Tibial artery (tissue), 4 donors: ENCODE measurements at regions not wholly inside any gene's neighbourhood (a gene's known extent, or its start where the extent isn't known, plus 50 kb on each side); places are given as distances from the start of the nearest gene placed in this dataset.

Experiments
- DNase-seq, 2 donors: peaks; one replicate each; pipeline ENCODE4 v3.0.0-alpha.2; 2019
- H3K27ac ChIP-seq, 2 donors: fragments of 200-600 bp; sonication (generic) in 1 of 2; 1 replicate in 1 of 2; 2 replicates in 1 of 2; pipeline ENCODE4 v1.5.1; 2018 to 2019; ENCODE audit warnings: mild to moderate bottlenecking in 1 of 2
- H3K27me3 ChIP-seq, 2 donors: fragments of 200-600 bp; sonication (generic) in 1 of 2; one replicate each; pipeline versions ENCODE4 v1.5.1 to v1.6.0; 2016 to 2019
- H3K36me3 ChIP-seq, 3 donors: fragments of 200-600 bp; sonication (generic) in 2 of 3; one replicate each; pipeline ENCODE4 v1.5.1; 2016 to 2019; ENCODE audit warnings: mild to moderate bottlenecking in 2 of 3
- H3K4me1 ChIP-seq, 4 donors: fragments of 200-600 bp; sonication (generic) in 2 of 4; 1 replicate in 3 of 4; 2 replicates in 1 of 4; pipeline ENCODE4 v1.5.1; 2016 to 2019
- H3K4me3 ChIP-seq, 2 donors: fragments of 200-600 bp; sonication (generic) in 1 of 2; 1 replicate in 1 of 2; 2 replicates in 1 of 2; pipeline ENCODE4 v1.5.1; 2018 to 2019; ENCODE audit warnings: mild to moderate bottlenecking in 2 of 2
- H3K9me3 ChIP-seq, 3 donors: fragments of 200-600 bp; sonication (generic) in 1 of 3; one replicate each; pipeline ENCODE4 v1.5.1; 2016 to 2019
- intact Hi-C: fragments of 100-400 bp; cut with DNase I; formaldehyde crosslinking; loops from one replicate; pipeline ENCODE4 v1.15.0; 2023; ENCODE audit warnings: low total_unique reads
- TF ChIP-seq, protein P1 (sequence below), 2 experiments: fragments of 200-600 bp in 1 of 2; fragments of 450-650 bp in 1 of 2; IDR thresholded peaks; one replicate each; pipeline ENCODE4 v1.5.1; 2017 to 2019; ENCODE audit warnings: antibody characterized with exemption in 2 of 2, mild to moderate bottlenecking in 1 of 2, moderate library complexity in 1 of 2

DNA sequence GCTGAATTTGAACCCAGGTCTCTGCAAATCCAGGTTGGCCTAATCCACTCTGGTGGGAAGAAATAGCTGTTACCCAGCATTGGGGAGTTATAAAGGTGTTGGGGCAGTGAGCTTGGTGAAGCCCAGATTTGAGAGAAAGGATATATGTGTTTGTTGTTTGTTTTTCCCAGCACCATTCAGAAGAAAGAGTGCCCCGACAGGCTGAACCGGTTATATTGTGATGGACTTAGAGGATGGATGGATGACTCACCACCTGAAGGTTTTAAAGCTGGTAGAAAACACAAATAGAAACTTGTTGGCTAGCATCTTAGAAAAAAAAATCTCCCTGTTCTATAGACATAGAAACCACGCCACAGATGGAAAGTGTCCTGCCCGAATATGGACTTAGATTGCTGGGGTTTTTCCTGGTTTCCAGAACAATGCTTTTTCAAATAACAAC lies 404.6 kb downstream of the MED13L start:
- Histone ChIP-seq H3K4me3 (no peak overlapping the region), H3K4me1 (no peaks in the 10 kb centered on the region), H3K27me3 (peaks cover 0 to 20% of the 10 kb centered on the region in 2 donors), H3K9me3 (peaks cover 0 to 3% (median 0%) of the 10 kb centered on the region in 3 donors), H3K27ac (no peak overlapping the region), H3K36me3 (no peaks in the 10 kb centered on the region)
- TF ChIP-seq, protein P1, sequence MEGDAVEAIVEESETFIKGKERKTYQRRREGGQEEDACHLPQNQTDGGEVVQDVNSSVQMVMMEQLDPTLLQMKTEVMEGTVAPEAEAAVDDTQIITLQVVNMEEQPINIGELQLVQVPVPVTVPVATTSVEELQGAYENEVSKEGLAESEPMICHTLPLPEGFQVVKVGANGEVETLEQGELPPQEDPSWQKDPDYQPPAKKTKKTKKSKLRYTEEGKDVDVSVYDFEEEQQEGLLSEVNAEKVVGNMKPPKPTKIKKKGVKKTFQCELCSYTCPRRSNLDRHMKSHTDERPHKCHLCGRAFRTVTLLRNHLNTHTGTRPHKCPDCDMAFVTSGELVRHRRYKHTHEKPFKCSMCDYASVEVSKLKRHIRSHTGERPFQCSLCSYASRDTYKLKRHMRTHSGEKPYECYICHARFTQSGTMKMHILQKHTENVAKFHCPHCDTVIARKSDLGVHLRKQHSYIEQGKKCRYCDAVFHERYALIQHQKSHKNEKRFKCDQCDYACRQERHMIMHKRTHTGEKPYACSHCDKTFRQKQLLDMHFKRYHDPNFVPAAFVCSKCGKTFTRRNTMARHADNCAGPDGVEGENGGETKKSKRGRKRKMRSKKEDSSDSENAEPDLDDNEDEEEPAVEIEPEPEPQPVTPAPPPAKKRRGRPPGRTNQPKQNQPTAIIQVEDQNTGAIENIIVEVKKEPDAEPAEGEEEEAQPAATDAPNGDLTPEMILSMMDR (IDR thresholded peaks at IDR 0.05), result no peak
- intact Hi-C loops, result no loop called here
- DNase-seq, result no peak

DNA sequence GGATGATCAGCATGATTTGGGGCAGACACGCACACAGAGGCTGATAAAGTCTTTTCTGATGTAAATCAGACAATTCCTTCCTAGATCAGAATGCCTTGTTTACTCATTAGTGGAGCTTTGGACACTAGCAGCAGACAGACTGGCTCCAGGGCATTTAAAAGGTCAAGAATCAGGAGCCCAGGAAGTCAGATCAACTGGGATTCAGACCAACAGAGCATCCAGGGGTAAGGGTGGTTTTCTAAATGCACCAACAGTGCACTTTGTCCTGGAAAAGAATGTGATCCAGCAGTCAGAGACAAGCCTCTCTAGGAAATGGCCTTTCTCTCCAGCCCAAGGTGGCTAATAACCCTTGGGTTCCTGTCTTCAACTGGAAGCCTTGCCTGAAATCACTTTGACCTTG lies 405.3 kb downstream of the MED13L start:
- H3K27ac ChIP-seq, result no peak overlapping the region
- H3K4me3 ChIP-seq, result no peak overlapping the region
- H3K36me3 ChIP-seq, result no peaks in the 10 kb centered on the region
- intact Hi-C loops, result no loop called here
- DNase-seq, result no peak
- H3K9me3 ChIP-seq, result peaks cover 0 to 3% (median 0%) of the 10 kb centered on the region in 3 donors
- no peaks in the 10 kb centered on the region for H3K4me1 ChIP-seq
- peaks cover 0 to 20% of the 10 kb centered on the region in 2 donors for H3K27me3 ChIP-seq
- TF ChIP-seq, protein P1 (IDR thresholded peaks at IDR 0.05), result no peak

DNA sequence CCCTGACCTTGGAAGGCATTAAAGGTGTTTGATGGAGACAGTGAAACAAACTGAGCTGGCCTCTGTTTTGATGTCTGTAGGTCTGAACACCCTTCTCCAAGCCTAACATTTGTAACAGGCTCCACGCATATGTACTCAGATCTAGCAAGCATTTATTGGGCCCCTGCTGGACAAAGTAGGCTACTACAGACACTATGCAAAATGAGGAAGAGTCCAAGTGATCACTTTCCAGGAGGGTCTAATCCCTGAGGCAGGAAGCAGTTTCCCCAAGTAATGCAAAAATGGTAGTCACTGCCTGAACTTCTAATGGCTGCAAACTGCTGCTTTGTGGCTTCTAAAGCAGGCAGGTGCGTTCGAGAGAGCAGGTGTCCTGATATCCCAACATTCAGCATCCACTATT lies 405.8 kb downstream of the MED13L start:
- TF ChIP-seq, protein P1 (IDR thresholded peaks at IDR 0.05), result peak in 1 of 2 experiments; percentile 15
- DNase-seq, result no peak
- no peak overlapping the region for H3K4me3 ChIP-seq
- no peak overlapping the region for H3K27ac ChIP-seq
- H3K4me1 ChIP-seq, result no peaks in the 10 kb centered on the region
- H3K36me3 ChIP-seq, result no peaks in the 10 kb centered on the region
- intact Hi-C loops, result no loop called here
- H3K9me3 ChIP-seq, result peaks cover 0 to under 1% (median 0%) of the 10 kb centered on the region in 3 donors
- peaks cover 0 to 20% of the 10 kb centered on the region in 2 donors for H3K27me3 ChIP-seq

DNA sequence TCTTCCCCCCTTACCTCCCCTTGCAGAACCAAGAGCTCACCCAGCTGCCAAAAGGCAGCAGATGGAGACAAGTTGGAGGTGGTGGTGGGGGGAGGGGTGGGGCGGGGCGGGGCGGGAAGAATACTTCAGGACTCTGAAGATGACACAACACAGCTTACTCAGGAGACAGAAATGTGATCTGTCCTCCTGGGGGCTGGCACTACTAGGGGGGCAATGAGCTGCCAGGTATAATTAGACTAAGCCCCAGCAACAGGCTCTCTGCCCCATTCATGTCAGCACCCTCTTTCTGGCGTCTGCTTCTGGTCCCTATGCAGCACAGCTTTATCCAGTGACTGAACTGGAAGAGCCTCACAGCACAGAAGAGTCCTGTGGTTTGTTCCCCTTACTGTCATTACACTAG lies 407.0 kb downstream of the MED13L start:
- H3K27me3 ChIP-seq, result peaks cover 0 to 20% of the 10 kb centered on the region in 2 donors
- intact Hi-C loops, result no loop called here
- H3K9me3 ChIP-seq, result no peaks in the 10 kb centered on the region
- no peak overlapping the region for H3K27ac ChIP-seq
- no peak overlapping the region for H3K4me3 ChIP-seq
- H3K4me1 ChIP-seq, result no peaks in the 10 kb centered on the region
- DNase-seq, result no peak
- TF ChIP-seq, protein P1 (IDR thresholded peaks at IDR 0.05), result no peak
- no peaks in the 10 kb centered on the region for H3K36me3 ChIP-seq

DNA sequence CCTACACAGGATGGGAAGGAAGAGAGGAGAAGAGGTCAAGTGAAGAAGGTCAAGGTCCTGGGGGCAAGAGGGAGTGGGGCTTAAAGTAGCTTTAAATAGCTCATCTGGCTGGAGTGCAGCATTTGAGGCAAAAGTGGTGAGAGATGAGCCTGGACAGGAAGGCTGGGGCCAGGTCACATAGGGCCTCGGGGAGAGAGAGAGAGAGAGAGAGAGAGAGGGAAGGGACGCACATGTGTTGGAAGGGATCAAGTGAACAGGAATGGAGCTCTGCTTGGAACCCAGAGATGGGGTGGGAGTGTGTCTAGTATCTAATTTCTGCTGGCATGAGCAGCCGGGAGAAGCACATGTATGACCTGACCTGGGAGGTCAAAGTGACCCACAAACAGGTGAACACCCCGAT lies 407.5 kb downstream of the MED13L start:
- Histone ChIP-seq H3K27ac (no peak overlapping the region), H3K4me3 (no peak overlapping the region), H3K27me3 (peaks cover 0 to 17% of the 10 kb centered on the region in 2 donors), H3K36me3 (no peaks in the 10 kb centered on the region), H3K4me1 (no peaks in the 10 kb centered on the region), H3K9me3 (no peaks in the 10 kb centered on the region)
- intact Hi-C loops, result no loop called here
- no peak for DNase-seq
- TF ChIP-seq, protein P1 (IDR thresholded peaks at IDR 0.05), result no peak

DNA sequence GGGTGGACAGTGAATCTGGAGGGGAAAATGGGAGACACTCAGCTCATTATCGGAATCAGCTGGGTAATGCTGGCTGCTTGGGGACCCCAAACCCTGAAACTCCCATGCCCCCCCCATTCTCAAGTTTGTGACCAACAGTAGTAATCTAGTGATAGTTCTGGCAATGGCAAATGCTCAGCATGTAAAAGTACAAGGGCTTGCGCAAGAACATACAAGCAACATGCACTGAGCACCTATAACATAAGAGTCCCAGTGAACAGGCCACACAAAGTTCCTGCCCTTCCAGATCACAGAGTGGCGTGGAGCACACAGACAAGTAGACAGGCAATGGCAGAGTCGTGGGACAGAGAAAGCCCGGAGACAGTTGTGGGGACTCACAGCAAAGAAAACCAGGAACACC lies 407.9 kb downstream of the MED13L start:
- Histone ChIP-seq H3K9me3 (no peaks in the 10 kb centered on the region), H3K27me3 (peaks cover 0 to 17% of the 10 kb centered on the region in 2 donors), H3K4me1 (no peaks in the 10 kb centered on the region), H3K4me3 (no peak overlapping the region), H3K36me3 (no peaks in the 10 kb centered on the region), H3K27ac (no peak overlapping the region)
- TF ChIP-seq, protein P1 (IDR thresholded peaks at IDR 0.05), result no peak
- intact Hi-C loops, result no loop called here
- no peak for DNase-seq
